HEK293T (cell line): ENCODE measurements at regions not wholly inside any gene's neighbourhood (a gene's known extent, or its start where the extent isn't known, plus 50 kb on each side); places are given as distances from the start of the nearest gene placed in this dataset.

Source experiments
- FOXK2 ChIP-seq: fragments of 450-650 bp; IDR thresholded peaks from 2 replicates; pipeline ENCODE4 v1.6.1; 2016; ENCODE audit warnings: mild to moderate bottlenecking
- FOXM1 ChIP-seq: fragments of 450-650 bp; IDR thresholded peaks from 2 replicates; pipeline ENCODE4 v1.6.1; 2017; ENCODE audit warnings: mild to moderate bottlenecking, borderline replicate concordance
- HDGF ChIP-seq: fragments of 450-650 bp; IDR thresholded peaks from 2 replicates; pipeline ENCODE4 v1.6.1; 2017; ENCODE audit warnings: antibody characterized with exemption, borderline replicate concordance
- LEF1 ChIP-seq: fragments of 450-650 bp; IDR thresholded peaks from 2 replicates; pipeline ENCODE4 v1.6.1; 2017; ENCODE audit warnings: mild to moderate bottlenecking, borderline replicate concordance
- SP1 ChIP-seq: fragments of 450-650 bp; IDR thresholded peaks from 2 replicates; pipeline ENCODE4 v1.6.1; 2017

- TF ChIP-seq LEF1 (no peak), FOXM1 (no peak), SP1 (no peak), FOXK2 (no peak), HDGF (no peak)
These were observed 72.1 kb upstream of the BMAL1 start for GRCh38 chr11:13205486-13205885.
